ENCODE measurements at regions not wholly inside any gene's neighbourhood (a gene's known extent, or its start where the extent isn't known, plus 50 kb on each side); places are given as distances from the start of the nearest gene placed in this dataset.

- H3K4me2 ChIP-seq (ENCODE audit: extremely low read depth, insufficient read depth, low read length): no peak overlapping the region
- no peak overlapping the region for H2AFZ ChIP-seq (ENCODE audit: low read length)
- no peak overlapping the region for H3K4me3 ChIP-seq (replicated peaks in 1 of 4; ENCODE audit: control extremely low read depth in 1 of 4, insufficient read depth in 1 of 4, low read depth in 3 of 4, low read length in 4 of 4)
- no peaks in the 10 kb centered on the region for H4K20me1 ChIP-seq (ENCODE audit: control insufficient read depth, extremely low read depth, insufficient read depth, low read length)
- no peak for DNase-seq (ENCODE audit: low read depth in 2 of 2)
- H3K79me2 ChIP-seq (ENCODE audit: control insufficient read depth, insufficient read depth, low read length): no peaks in the 10 kb centered on the region
- H3K27ac ChIP-seq (ENCODE audit: insufficient read depth, low read length): no peak overlapping the region
- no peaks in the 10 kb centered on the region for H3K27me3 ChIP-seq (ENCODE audit: control insufficient read depth, insufficient read depth, low read length)
- TF ChIP-seq EZH2 (IDR thresholded peaks at IDR 0.05; ENCODE audit: low read length, missing control alignments) (no peak), CTCF (conservative IDR thresholded peaks at IDR 0.05 in 1 of 2, IDR thresholded peaks at IDR 0.05 in 1 of 2; ENCODE audit: low read depth in 1 of 2, low read length in 2 of 2) (no peak)
- H3K4me1 ChIP-seq (ENCODE audit: control insufficient read depth, extremely low read depth, insufficient read depth, low read length): peaks cover under 1% of the 10 kb centered on the region
- H3K9me3 ChIP-seq (ENCODE audit: control insufficient read depth, insufficient read depth, low read depth, low read length): no peaks in the 10 kb centered on the region
- H3K36me3 ChIP-seq (ENCODE audit: control insufficient read depth, insufficient read depth, low read length): no peaks in the 10 kb centered on the region
- no peak overlapping the region for H3K9ac ChIP-seq (ENCODE audit: insufficient read depth, low read length)
Measured at GRCh38 chr10:116792817-116793216, 50.5 kb upstream of the HSPA12A start.

GRCh38 chr10:116796469-116796868 is 52.8 kb upstream of the ENO4 start:
- Histone ChIP-seq H2AFZ (ENCODE audit: low read length) (no peak overlapping the region), H3K9ac (ENCODE audit: insufficient read depth, low read length) (no peak overlapping the region), H3K36me3 (ENCODE audit: control insufficient read depth, insufficient read depth, low read length) (no peaks in the 10 kb centered on the region), H3K9me3 (ENCODE audit: control insufficient read depth, insufficient read depth, low read depth, low read length) (no peaks in the 10 kb centered on the region), H4K20me1 (ENCODE audit: control insufficient read depth, extremely low read depth, insufficient read depth, low read length) (no peaks in the 10 kb centered on the region), H3K27me3 (ENCODE audit: control insufficient read depth, insufficient read depth, low read length) (peaks cover 3% of the 10 kb centered on the region), H3K4me2 (ENCODE audit: extremely low read depth, insufficient read depth, low read length) (no peak overlapping the region), H3K79me2 (ENCODE audit: control insufficient read depth, insufficient read depth, low read length) (no peaks in the 10 kb centered on the region), H3K4me1 (ENCODE audit: control insufficient read depth, extremely low read depth, insufficient read depth, low read length) (no peaks in the 10 kb centered on the region), H3K4me3 (replicated peaks in 1 of 4; ENCODE audit: control extremely low read depth in 1 of 4, insufficient read depth in 1 of 4, low read depth in 3 of 4, low read length in 4 of 4) (no peak overlapping the region), H3K27ac (ENCODE audit: insufficient read depth, low read length) (no peak overlapping the region)
- no peak for TF ChIP-seq EZH2 (IDR thresholded peaks at IDR 0.05; ENCODE audit: low read length, missing control alignments)
- TF ChIP-seq CTCF (conservative IDR thresholded peaks at IDR 0.05 in 1 of 2, IDR thresholded peaks at IDR 0.05 in 1 of 2; ENCODE audit: low read depth in 1 of 2, low read length in 2 of 2): no peak
- no peak for DNase-seq (ENCODE audit: low read depth in 2 of 2)

- no peaks in the 10 kb centered on the region for H4K20me1 ChIP-seq (ENCODE audit: control insufficient read depth, extremely low read depth, insufficient read depth, low read length)
- no peak overlapping the region for H3K9ac ChIP-seq (ENCODE audit: insufficient read depth, low read length)
- no peaks in the 10 kb centered on the region for H3K9me3 ChIP-seq (ENCODE audit: control insufficient read depth, insufficient read depth, low read depth, low read length)
- H3K27ac ChIP-seq (ENCODE audit: insufficient read depth, low read length): no peak overlapping the region
- H3K79me2 ChIP-seq (ENCODE audit: control insufficient read depth, insufficient read depth, low read length): no peaks in the 10 kb centered on the region
- H3K4me1 ChIP-seq (ENCODE audit: control insufficient read depth, extremely low read depth, insufficient read depth, low read length): no peaks in the 10 kb centered on the region
- TF ChIP-seq CTCF (conservative IDR thresholded peaks at IDR 0.05 in 1 of 2, IDR thresholded peaks at IDR 0.05 in 1 of 2; ENCODE audit: low read depth in 1 of 2, low read length in 2 of 2): peak; percentile 97 to 98
- no peak for TF ChIP-seq EZH2 (IDR thresholded peaks at IDR 0.05; ENCODE audit: low read length, missing control alignments)
- H3K4me2 ChIP-seq (ENCODE audit: extremely low read depth, insufficient read depth, low read length): no peak overlapping the region
- H3K4me3 ChIP-seq (replicated peaks in 1 of 4; ENCODE audit: control extremely low read depth in 1 of 4, insufficient read depth in 1 of 4, low read depth in 3 of 4, low read length in 4 of 4): no peak overlapping the region
- no peak overlapping the region for H2AFZ ChIP-seq (ENCODE audit: low read length)
- no peaks in the 10 kb centered on the region for H3K36me3 ChIP-seq (ENCODE audit: control insufficient read depth, insufficient read depth, low read length)
- peaks cover 3% of the 10 kb centered on the region for H3K27me3 ChIP-seq (ENCODE audit: control insufficient read depth, insufficient read depth, low read length)
- peak; percentile 50 to 68 for DNase-seq (ENCODE audit: low read depth in 2 of 2)
Measured at GRCh38 chr10:116796910-116797513, 52.3 kb upstream of the ENO4 start.

Data from fibroblast of lung (primary cell).